HUES6 (cell line): ENCODE measurements at regions not wholly inside any gene's neighbourhood (a gene's known extent, or its start where the extent isn't known, plus 50 kb on each side); places are given as distances from the start of the nearest gene placed in this dataset.
"Not testable (repeated sequence)": the region's sequence is repeated elsewhere in the genome, so short reads cannot be mapped to it uniquely, and the experiment has no call there.

Experiments used
- H3K27ac ChIP-seq: 2 replicates; pipeline ENCODE4 v1.7.0; 2013; ENCODE audit warnings: low read depth, mild to moderate bottlenecking, low read length, inconsistent platforms
- H3K27me3 ChIP-seq: 2 replicates; pipeline ENCODE4 v1.6.1; 2013; ENCODE audit warnings: low read length; ENCODE audit not compliant: control insufficient read depth, insufficient read depth
- H3K36me3 ChIP-seq: 2 replicates; pipeline ENCODE4 v1.6.1; 2013; ENCODE audit warnings: low read length; ENCODE audit not compliant: control insufficient read depth, insufficient read depth
- H3K4me1 ChIP-seq: 2 replicates; pipeline ENCODE4 v1.6.1; 2013; ENCODE audit warnings: low read length; ENCODE audit not compliant: control insufficient read depth, insufficient read depth
- H3K4me3 ChIP-seq: 2 replicates; pipeline ENCODE4 v1.5.1; 2013; ENCODE audit warnings: low read depth, low read length
- H3K9ac ChIP-seq: one replicate; pipeline ENCODE4 v1.6.1; 2013; ENCODE audit warnings: mild to moderate bottlenecking, low read length
- H3K9me3 ChIP-seq: 2 replicates; pipeline ENCODE4 v1.6.1; 2013; ENCODE audit warnings: low read depth, low read length; ENCODE audit not compliant: control insufficient read depth, insufficient read depth

DNA sequence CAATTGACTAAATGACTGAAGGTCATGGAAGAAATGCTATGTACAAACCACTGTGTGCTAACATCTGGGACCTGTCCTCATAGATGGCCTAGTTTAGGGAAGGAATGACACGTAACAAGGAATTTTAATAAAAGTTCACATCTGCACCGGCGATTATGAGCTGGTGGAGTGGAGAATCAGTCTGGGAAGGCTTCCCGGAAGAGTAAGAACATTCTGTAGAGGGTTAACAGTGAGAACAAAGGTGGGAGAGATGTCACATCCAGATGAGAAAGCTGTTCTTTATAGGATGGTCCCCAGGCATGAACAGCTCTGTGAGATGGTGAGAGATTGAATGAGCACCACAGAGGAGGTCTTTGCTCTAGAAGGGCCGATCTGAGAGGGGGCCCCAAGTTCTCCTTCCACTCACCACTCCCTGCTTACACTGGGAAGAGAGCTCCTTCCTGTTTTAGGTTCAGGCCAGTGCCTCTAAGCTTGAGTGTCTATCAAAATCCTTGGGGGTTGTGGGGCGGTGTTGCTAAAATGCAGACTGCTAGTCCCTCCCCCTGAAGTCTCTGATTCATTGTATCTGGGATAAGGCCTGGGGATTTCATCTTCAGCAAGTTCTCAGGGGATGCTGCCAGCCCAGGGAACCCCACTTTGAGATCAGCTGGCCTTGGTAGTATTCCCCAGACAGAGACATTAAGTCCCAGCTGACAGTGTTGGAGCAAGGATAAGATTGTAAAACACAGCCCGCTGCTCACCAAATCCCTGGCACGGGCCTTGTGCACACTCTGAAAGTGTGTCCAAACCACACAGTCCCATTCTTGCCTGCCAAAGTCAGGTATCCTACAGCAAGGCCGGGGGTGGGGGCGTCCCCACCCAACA, 294.7 kb upstream of the MAF start:
- Histone ChIP-seq H3K4me3 (no peak overlapping the region), H3K4me1 (no peaks in the 10 kb centered on the region), H3K9me3 (no peaks in the 10 kb centered on the region), H3K27me3 (no peaks in the 10 kb centered on the region), H3K36me3 (no peaks in the 10 kb centered on the region), H3K9ac (no peak overlapping the region), H3K27ac (no peak overlapping the region)

DNA sequence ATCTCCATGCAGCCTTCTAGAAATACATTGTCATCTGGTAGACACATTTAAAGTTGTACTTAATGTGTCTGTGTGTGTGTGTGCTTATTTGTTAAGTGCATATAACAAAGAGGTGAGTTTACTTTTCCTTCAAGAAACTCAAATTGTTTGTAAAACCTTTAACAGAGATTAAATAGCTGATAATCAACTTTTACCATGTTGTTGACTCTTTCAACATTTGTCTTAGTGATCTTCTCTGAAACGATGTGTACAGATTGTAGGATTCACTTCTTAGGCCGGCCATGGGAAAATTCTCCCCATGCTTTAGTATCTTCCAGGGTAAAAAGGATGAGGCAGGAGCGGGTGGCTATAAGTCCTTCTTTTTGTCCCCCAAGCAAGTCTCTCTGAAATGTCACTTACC, 292.9 kb upstream of the MAF start:
- Histone ChIP-seq H3K27ac (no peak overlapping the region), H3K9me3 (no peaks in the 10 kb centered on the region), H3K4me3 (no peak overlapping the region), H3K9ac (no peak overlapping the region), H3K4me1 (no peaks in the 10 kb centered on the region), H3K27me3 (no peaks in the 10 kb centered on the region), H3K36me3 (no peaks in the 10 kb centered on the region)

GRCh38 chr16:79892278-79892677, 291.7 kb upstream of the MAF start:
- Histone ChIP-seq H3K9ac (no peak overlapping the region), H3K27me3 (no peaks in the 10 kb centered on the region), H3K36me3 (no peaks in the 10 kb centered on the region), H3K27ac (no peak overlapping the region), H3K9me3 (no peaks in the 10 kb centered on the region), H3K4me3 (no peak overlapping the region), H3K4me1 (no peaks in the 10 kb centered on the region)

- H3K36me3 ChIP-seq = no peaks in the 10 kb centered on the region
- no peak overlapping the region for H3K4me3 ChIP-seq
- no peaks in the 10 kb centered on the region for H3K9me3 ChIP-seq
- H3K27me3 ChIP-seq = no peaks in the 10 kb centered on the region
- H3K4me1 ChIP-seq = no peaks in the 10 kb centered on the region
- H3K9ac ChIP-seq = no peak overlapping the region
- H3K27ac ChIP-seq = no peak overlapping the region
These were observed 290.9 kb upstream of the MAF start for GRCh38 chr16:79891458-79891857.

GRCh38 chr16:79887541-79888540, 287.3 kb upstream of the MAF start:
- H3K27ac ChIP-seq = no peak overlapping the region
- no peak overlapping the region for H3K4me3 ChIP-seq
- H3K9me3 ChIP-seq = no peaks in the 10 kb centered on the region
- H3K27me3 ChIP-seq = no peaks in the 10 kb centered on the region
- H3K9ac ChIP-seq = no peak overlapping the region
- H3K36me3 ChIP-seq = no peaks in the 10 kb centered on the region
- H3K4me1 ChIP-seq = no peaks in the 10 kb centered on the region

GRCh38 chr16:79885320-79885719, 284.8 kb upstream of the MAF start:
- no peak overlapping the region for H3K9ac ChIP-seq
- H3K36me3 ChIP-seq = no peaks in the 10 kb centered on the region
- H3K4me1 ChIP-seq = no peaks in the 10 kb centered on the region
- no peak overlapping the region for H3K4me3 ChIP-seq
- H3K9me3 ChIP-seq = no peaks in the 10 kb centered on the region
- no peak overlapping the region for H3K27ac ChIP-seq
- H3K27me3 ChIP-seq = no peaks in the 10 kb centered on the region

- no peak overlapping the region for H3K4me3 ChIP-seq
- no peaks in the 10 kb centered on the region for H3K36me3 ChIP-seq
- no peaks in the 10 kb centered on the region for H3K9me3 ChIP-seq
- H3K27ac ChIP-seq = no peak overlapping the region
- no peaks in the 10 kb centered on the region for H3K27me3 ChIP-seq
- no peak overlapping the region for H3K9ac ChIP-seq
- H3K4me1 ChIP-seq = no peaks in the 10 kb centered on the region
These were observed 283.0 kb upstream of the MAF start for GRCh38 chr16:79883494-79883893.

- H3K36me3 ChIP-seq = no peaks in the 10 kb centered on the region
- H3K4me1 ChIP-seq = no peaks in the 10 kb centered on the region
- no peak overlapping the region for H3K27ac ChIP-seq
- H3K9ac ChIP-seq = no peak overlapping the region
- H3K4me3 ChIP-seq = no peak overlapping the region
- no peaks in the 10 kb centered on the region for H3K27me3 ChIP-seq
- no peaks in the 10 kb centered on the region for H3K9me3 ChIP-seq
These were observed 281.9 kb upstream of the MAF start for GRCh38 chr16:79882340-79883005.

- H3K9me3 ChIP-seq, H3K27ac ChIP-seq, H3K4me1 ChIP-seq, H3K9ac ChIP-seq, H3K27me3 ChIP-seq, H3K36me3 ChIP-seq, H3K4me3 ChIP-seq: not testable (repeated sequence)
These were observed 280.6 kb upstream of the MAF start for GRCh38 chr16:79881107-79881506.

- peaks cover 4% of the 10 kb centered on the region; the same call in 1 of the 2 replicates for H3K4me1 ChIP-seq
- no peak overlapping the region for H3K27ac ChIP-seq
- H3K27me3 ChIP-seq = no peaks in the 10 kb centered on the region
- H3K9me3 ChIP-seq = no peaks in the 10 kb centered on the region
- no peak overlapping the region for H3K4me3 ChIP-seq
- no peak overlapping the region for H3K9ac ChIP-seq
- H3K36me3 ChIP-seq = no peaks in the 10 kb centered on the region
These were observed 275.8 kb upstream of the MAF start for GRCh38 chr16:79876332-79876730.
